ENCODE measurements at regions not wholly inside any gene's neighbourhood (a gene's known extent, or its start where the extent isn't known, plus 50 kb on each side); places are given as distances from the start of the nearest gene placed in this dataset.
"Not testable (repeated sequence)": the region's sequence is repeated elsewhere in the genome, so short reads cannot be mapped to it uniquely, and the experiment has no call there.

- no peak overlapping the region for H3K4me3 ChIP-seq (ENCODE audit: low read depth, low read length)
Measured at GRCh38 chr13:74272826-74273225, 138.6 kb upstream of the KLF12 start.

GRCh38 chr13:74270018-74270417 lies 135.8 kb upstream of the KLF12 start:
- no peak overlapping the region for H3K4me3 ChIP-seq (ENCODE audit: low read depth, low read length)

GRCh38 chr13:74266861-74267260 lies 132.7 kb upstream of the KLF12 start:
- no peak overlapping the region for H3K4me3 ChIP-seq (ENCODE audit: low read depth, low read length)

- no peak overlapping the region for H3K4me3 ChIP-seq (ENCODE audit: low read depth, low read length)
Measured at GRCh38 chr13:74266309-74266708, 132.1 kb upstream of the KLF12 start.

- no peak overlapping the region for H3K4me3 ChIP-seq (ENCODE audit: low read depth, low read length)
Measured at GRCh38 chr13:74264333-74264732, 130.1 kb upstream of the KLF12 start.

- H3K4me3 ChIP-seq (ENCODE audit: low read depth, low read length), result not testable (repeated sequence)
Measured at GRCh38 chr13:74260420-74260819, 126.2 kb upstream of the KLF12 start.

GRCh38 chr13:74259641-74260040 lies 125.4 kb upstream of the KLF12 start:
- H3K4me3 ChIP-seq (ENCODE audit: low read depth, low read length), result no peak overlapping the region

- no peak overlapping the region for H3K4me3 ChIP-seq (ENCODE audit: low read depth, low read length)
Measured at GRCh38 chr13:74258961-74259360, 124.8 kb upstream of the KLF12 start.

- no peak overlapping the region for H3K4me3 ChIP-seq (ENCODE audit: low read depth, low read length)
Measured at GRCh38 chr13:74256969-74257368, 122.8 kb upstream of the KLF12 start.

GRCh38 chr13:74253161-74253560 lies 119.0 kb upstream of the KLF12 start:
- no peak overlapping the region for H3K4me3 ChIP-seq (ENCODE audit: low read depth, low read length)

- H3K4me3 ChIP-seq (ENCODE audit: low read depth, low read length), result no peak overlapping the region
Measured at GRCh38 chr13:74251778-74252519, 117.7 kb upstream of the KLF12 start.

- H3K4me3 ChIP-seq (ENCODE audit: low read depth, low read length), result no peak overlapping the region
Measured at GRCh38 chr13:74250738-74251190, 116.6 kb upstream of the KLF12 start.

GRCh38 chr13:74248477-74248876 lies 114.3 kb upstream of the KLF12 start:
- H3K4me3 ChIP-seq (ENCODE audit: low read depth, low read length), result no peak overlapping the region

GRCh38 chr13:74246487-74246886 lies 112.3 kb upstream of the KLF12 start:
- H3K4me3 ChIP-seq (ENCODE audit: low read depth, low read length), result no peak overlapping the region

GRCh38 chr13:74243637-74244526 lies 109.7 kb upstream of the KLF12 start:
- no peak overlapping the region for H3K4me3 ChIP-seq (ENCODE audit: low read depth, low read length)

GRCh38 chr13:74241343-74241742 lies 107.1 kb upstream of the KLF12 start:
- not testable (repeated sequence) for H3K4me3 ChIP-seq (ENCODE audit: low read depth, low read length)

- no peak overlapping the region for H3K4me3 ChIP-seq (ENCODE audit: low read depth, low read length)
Measured at GRCh38 chr13:74230984-74231501, 96.8 kb upstream of the KLF12 start.

- no peak overlapping the region for H3K4me3 ChIP-seq (ENCODE audit: low read depth, low read length)
Measured at GRCh38 chr13:74229242-74229641, 95.0 kb upstream of the KLF12 start.

- no peak overlapping the region for H3K4me3 ChIP-seq (ENCODE audit: low read depth, low read length)
Measured at GRCh38 chr13:74227476-74228158, 93.4 kb upstream of the KLF12 start.

- no peak overlapping the region for H3K4me3 ChIP-seq (ENCODE audit: low read depth, low read length)
Measured at GRCh38 chr13:74226791-74227475, 92.7 kb upstream of the KLF12 start.

- H3K4me3 ChIP-seq (ENCODE audit: low read depth, low read length), result no peak overlapping the region
Measured at GRCh38 chr13:74221752-74222151, 87.5 kb upstream of the KLF12 start.
